Adipocyte (in vitro differentiated cells): ENCODE measurements at regions not wholly inside any gene's neighbourhood (a gene's known extent, or its start where the extent isn't known, plus 50 kb on each side); places are given as distances from the start of the nearest gene placed in this dataset.

ENCODE experiments used
- DNase-seq: peaks from one replicate; pipeline ENCODE4 v3.0.0-alpha.2; 2015; ENCODE audit warnings: low read depth
- H3K27me3 ChIP-seq: replicated peaks from 2 replicates; pipeline ENCODE4 v1.7.0; 2013; ENCODE audit warnings: mild to moderate bottlenecking, low read length, moderate library complexity; ENCODE audit not compliant: control insufficient read depth, insufficient read depth
- H3K36me3 ChIP-seq: 2 replicates; pipeline ENCODE4 v1.7.0; 2013; ENCODE audit warnings: low read length, mild to moderate bottlenecking, moderate library complexity; ENCODE audit not compliant: control insufficient read depth, insufficient read depth, severe bottlenecking
- H3K4me1 ChIP-seq: 2 replicates; pipeline ENCODE4 v1.7.0; 2013; ENCODE audit warnings: mild to moderate bottlenecking, low read length, moderate library complexity; ENCODE audit not compliant: control insufficient read depth, insufficient read depth
- H3K4me3 ChIP-seq: 2 replicates; pipeline ENCODE4 v1.7.0; 2013; ENCODE audit warnings: mild to moderate bottlenecking, low read length, moderate library complexity
- H3K9ac ChIP-seq: 2 replicates; pipeline ENCODE4 v1.7.0; 2013; ENCODE audit warnings: mild to moderate bottlenecking, low read length, moderate library complexity
- H3K9me3 ChIP-seq: 2 replicates; pipeline ENCODE4 v1.7.0; 2013; ENCODE audit warnings: mild to moderate bottlenecking, low read length, moderate library complexity; ENCODE audit not compliant: control insufficient read depth

DNA sequence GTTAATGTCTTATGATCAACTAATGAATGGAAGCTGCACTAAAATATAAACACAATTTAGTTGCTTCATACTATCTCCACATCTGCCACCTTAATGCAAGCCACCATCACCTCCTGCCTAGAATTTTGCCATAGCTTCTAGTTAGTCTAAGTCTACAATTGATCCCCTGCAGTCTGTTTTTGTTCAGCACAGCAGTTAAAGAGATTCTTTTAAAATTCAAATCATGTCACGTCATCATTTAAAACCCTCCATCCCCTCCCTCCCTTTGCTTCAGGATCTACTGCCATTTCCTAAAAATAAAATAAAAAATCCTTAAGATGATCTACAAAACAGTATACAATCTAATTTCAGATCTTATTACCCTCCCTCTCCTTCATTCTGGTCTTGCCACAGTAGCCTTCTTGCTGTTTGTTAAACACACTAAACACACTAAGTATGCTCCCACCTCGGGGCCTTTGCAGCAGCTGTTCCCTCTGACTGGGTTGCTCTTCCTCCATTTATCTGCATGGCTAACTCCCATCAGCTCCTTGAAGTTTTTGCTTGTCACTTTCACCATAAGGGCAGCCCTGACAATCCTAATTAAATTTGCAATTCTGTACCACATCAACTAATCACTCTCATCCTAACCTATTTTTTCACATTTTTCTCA is 97.0 kb upstream of the FOXP2 start:
- no peaks in the 10 kb centered on the region for H3K27me3 ChIP-seq
- no peaks in the 10 kb centered on the region for H3K9me3 ChIP-seq
- no peak overlapping the region for H3K4me3 ChIP-seq
- no peaks in the 10 kb centered on the region for H3K36me3 ChIP-seq
- no peak overlapping the region for H3K9ac ChIP-seq
- no peaks in the 10 kb centered on the region for H3K4me1 ChIP-seq
- DNase-seq: no peak

DNA sequence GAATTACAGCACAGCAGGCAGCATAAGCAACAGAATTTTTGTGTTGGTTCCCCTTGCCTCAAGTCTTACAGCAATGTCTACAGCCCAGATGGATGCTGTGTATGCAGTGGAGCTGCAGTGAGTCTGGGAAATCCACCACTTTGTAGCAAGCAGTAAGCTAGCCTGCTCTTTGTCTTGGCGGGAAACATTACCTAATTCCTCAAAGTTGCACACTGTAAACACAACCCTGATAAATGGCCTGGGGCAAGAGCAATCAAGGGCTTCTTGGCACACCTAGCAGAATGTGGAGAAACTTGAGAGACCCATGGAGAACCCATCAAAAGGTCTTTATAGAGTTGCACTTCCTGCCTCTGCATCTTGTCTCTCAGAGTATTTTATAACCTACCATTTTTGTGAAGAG is 102.0 kb upstream of the FOXP2 start:
- Histone ChIP-seq H3K4me3 (no peak overlapping the region), H3K27me3 (no peaks in the 10 kb centered on the region), H3K4me1 (no peaks in the 10 kb centered on the region), H3K9me3 (no peaks in the 10 kb centered on the region), H3K36me3 (no peaks in the 10 kb centered on the region), H3K9ac (no peak overlapping the region)
- DNase-seq: no peak

DNA sequence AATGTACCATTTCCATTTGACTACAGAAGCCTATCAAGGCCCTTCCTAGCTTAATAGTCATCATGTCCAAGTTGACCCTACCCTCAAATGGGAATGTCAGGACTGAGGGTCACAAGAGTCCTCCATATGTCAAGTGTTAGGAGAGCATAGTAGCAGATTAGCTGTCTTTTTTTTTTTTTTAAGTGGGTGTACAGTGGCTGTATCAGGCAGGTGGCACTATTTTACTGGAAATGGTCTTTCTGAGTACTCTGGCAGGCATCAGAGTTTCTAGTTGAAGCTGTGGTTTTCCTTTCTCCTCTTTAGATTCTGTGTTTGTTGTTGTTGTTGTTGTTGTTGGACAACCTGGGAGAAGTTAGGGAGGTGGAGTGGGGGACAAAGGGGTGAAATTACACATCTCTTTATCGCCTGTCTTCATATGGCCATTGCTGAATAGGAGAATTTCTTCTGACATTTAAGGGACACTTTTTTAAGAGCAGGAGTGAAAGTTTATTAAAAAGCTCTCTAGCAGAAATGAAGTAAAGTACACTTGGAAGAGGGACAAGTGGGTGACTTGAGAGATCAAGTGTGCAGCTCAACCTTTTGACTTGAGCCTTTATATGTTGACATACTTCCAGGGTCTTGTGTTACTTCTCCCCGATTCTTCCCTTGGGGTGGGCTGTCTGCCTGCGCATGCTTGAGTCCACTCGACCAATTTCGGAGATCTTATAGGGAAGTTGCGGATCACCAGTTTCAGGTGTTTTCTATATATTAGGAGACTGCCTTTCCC is 104.1 kb upstream of the FOXP2 start:
- Histone ChIP-seq H3K9ac (no peak overlapping the region), H3K9me3 (no peaks in the 10 kb centered on the region), H3K4me1 (no peaks in the 10 kb centered on the region), H3K36me3 (no peaks in the 10 kb centered on the region), H3K27me3 (no peaks in the 10 kb centered on the region), H3K4me3 (no peak overlapping the region)
- peak; percentile 13 for DNase-seq

DNA sequence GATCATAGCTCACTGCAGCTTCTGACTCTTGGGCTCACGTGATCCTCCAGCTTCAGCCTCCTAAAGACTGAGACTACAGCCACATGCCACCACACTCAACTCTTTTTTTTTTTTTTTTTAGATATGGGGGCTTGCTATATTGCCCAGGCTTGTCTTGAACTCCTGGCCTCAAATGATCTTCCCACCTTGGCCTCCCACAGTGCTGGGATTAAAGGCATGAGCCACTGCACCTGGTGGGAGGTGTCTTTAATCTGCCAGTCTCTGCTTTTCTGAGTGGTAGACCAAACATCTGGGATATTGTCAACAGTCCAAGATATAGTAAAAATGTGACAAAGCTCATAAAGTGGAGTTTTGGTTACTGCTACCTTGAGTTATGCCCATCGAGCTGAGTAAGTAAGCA is 104.9 kb upstream of the FOXP2 start:
- Histone ChIP-seq H3K4me1 (no peaks in the 10 kb centered on the region), H3K4me3 (no peak overlapping the region), H3K9me3 (no peaks in the 10 kb centered on the region), H3K9ac (no peak overlapping the region), H3K27me3 (no peaks in the 10 kb centered on the region), H3K36me3 (no peaks in the 10 kb centered on the region)
- no peak for DNase-seq

DNA sequence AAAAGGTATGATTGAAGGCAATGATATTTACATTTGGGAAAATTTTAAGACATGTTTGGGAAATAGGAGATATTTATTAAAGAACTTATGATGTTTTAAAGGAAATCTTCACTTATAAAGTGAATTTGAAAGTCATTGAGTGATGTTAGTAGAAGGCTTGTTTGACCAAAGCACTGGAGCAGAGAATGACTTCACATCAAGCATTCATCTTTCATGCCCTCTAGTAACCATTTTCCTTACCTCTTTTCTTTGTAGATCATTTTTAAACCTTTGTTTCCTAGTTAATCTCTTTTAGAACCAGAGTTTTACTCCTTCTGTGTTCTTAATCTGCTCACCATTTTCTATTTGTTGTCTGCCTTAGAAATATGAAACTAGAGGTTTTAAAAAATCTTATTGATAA is 111.3 kb upstream of the FOXP2 start:
- Histone ChIP-seq H3K9ac (no peak overlapping the region), H3K4me1 (no peaks in the 10 kb centered on the region), H3K27me3 (no peaks in the 10 kb centered on the region), H3K4me3 (no peak overlapping the region), H3K36me3 (no peaks in the 10 kb centered on the region), H3K9me3 (no peaks in the 10 kb centered on the region)
- DNase-seq: no peak

DNA sequence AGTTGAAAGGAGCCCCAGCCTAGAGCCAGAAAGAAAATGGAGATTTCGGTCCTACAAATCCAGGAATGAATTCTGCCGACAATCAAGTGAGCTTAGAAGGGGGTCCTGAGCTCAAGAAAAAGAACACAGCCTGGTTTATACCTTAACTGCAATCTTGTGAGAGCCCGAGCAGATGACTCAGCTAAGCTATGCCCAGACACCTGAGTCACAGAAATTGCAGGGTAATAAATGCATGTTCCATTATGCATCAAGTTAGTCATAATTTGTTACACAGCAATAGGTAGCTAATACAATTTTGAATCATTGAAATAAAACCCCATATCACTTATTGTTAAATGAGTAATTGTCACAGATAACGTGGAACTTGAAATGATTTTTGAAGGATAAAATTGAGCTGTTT is 111.8 kb upstream of the FOXP2 start:
- H3K27me3 ChIP-seq: no peaks in the 10 kb centered on the region
- H3K4me3 ChIP-seq: no peak overlapping the region
- H3K36me3 ChIP-seq: no peaks in the 10 kb centered on the region
- no peaks in the 10 kb centered on the region for H3K4me1 ChIP-seq
- no peak overlapping the region for H3K9ac ChIP-seq
- DNase-seq: no peak
- no peaks in the 10 kb centered on the region for H3K9me3 ChIP-seq

DNA sequence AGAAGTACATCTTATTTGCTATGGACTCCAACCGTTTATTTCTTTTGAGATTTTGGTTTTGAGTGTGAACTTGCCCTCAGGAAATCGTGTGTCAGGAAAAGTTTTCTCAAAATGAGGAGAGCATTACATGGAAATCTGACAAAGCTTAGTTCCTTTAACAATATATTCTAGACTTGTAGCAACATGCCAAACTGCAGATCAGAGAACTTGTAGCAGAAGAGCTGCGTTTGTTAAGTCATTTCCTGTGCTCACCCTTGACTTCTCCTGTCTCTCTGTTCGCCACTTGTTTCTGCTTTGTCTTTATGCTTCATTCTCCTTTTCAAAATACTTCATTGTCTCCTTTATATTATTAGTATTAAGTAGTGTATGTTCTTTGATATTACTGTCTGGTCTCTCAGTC is 116.6 kb upstream of the FOXP2 start:
- no peak for DNase-seq
- no peaks in the 10 kb centered on the region for H3K36me3 ChIP-seq

DNA sequence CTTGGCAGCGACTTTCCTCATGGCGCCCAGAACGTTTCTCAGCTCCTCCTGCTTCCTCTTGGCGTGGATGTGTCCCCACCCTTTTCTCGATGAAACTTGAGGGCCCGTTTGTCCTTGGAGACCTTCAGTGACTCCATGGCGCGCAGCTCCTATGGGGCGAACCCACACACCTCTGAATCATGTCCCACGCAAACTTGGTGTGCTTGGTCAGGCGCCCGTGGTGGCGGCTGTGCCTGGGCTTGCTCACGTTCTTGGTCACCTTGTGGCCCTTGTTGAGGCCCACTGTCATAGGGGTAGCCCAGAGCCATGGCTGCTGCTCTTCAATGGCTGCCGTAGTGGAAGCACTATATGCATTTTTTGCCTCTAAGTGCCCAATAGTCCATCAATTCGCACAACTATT is 117.5 kb upstream of the FOXP2 start:
- Histone ChIP-seq H3K4me3 (no peak overlapping the region), H3K4me1 (no peaks in the 10 kb centered on the region), H3K36me3 (no peaks in the 10 kb centered on the region), H3K9me3 (no peaks in the 10 kb centered on the region), H3K27me3 (no peaks in the 10 kb centered on the region), H3K9ac (no peak overlapping the region)
- DNase-seq: no peak

More for the DNA sequence above, 116.6 kb upstream of the FOXP2 start:
- Histone ChIP-seq H3K9ac (no peak overlapping the region), H3K27me3 (no peaks in the 10 kb centered on the region), H3K4me1 (no peaks in the 10 kb centered on the region), H3K4me3 (no peak overlapping the region), H3K9me3 (no peaks in the 10 kb centered on the region)

DNA sequence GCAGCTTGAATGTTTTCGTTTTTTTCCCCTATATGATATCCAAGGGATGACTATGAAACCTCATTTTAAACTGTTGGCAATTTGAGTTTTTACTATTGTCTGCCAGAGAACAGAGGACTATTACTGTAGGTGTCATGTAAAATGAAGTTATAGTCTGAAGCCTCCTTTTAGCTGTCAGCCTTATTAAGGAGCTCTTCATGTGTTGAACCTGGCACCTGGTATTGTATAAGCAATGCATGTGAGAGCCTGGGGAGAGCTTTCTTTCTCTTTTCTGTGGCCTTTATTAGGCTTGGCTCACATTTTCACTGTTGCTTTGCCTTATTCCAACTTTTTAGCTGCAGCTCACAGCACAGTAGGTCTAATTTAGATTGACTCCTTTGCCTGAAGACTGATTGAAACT is 119.1 kb upstream of the FOXP2 start:
- Histone ChIP-seq H3K27me3 (no peaks in the 10 kb centered on the region), H3K36me3 (no peaks in the 10 kb centered on the region)

DNA sequence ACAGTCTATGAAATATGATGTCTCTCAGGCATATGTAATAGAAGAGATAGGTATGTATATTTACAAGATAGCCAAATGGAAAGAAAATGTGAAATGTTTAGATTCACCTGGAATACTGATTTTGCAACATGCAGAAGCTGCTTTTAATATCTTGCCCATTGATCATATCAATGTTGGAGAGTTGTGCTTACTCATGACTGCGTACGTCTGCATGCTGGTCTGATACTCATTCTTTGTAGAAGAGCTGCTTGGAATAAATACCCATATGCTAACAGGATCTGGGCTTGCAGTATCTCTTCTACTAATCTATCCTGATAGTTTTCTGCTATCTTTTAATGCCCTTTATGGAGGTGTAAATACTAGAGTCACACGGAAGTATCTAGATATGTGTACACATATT is 120.6 kb upstream of the FOXP2 start:
- H3K27me3 ChIP-seq: no peaks in the 10 kb centered on the region
- H3K4me3 ChIP-seq: no peak overlapping the region
- no peak overlapping the region for H3K9ac ChIP-seq
- H3K4me1 ChIP-seq: no peaks in the 10 kb centered on the region
- no peaks in the 10 kb centered on the region for H3K36me3 ChIP-seq
- no peak for DNase-seq
- H3K9me3 ChIP-seq: no peaks in the 10 kb centered on the region

More for the DNA sequence above, 119.1 kb upstream of the FOXP2 start:
- Histone ChIP-seq H3K9ac (no peak overlapping the region), H3K4me1 (no peaks in the 10 kb centered on the region), H3K4me3 (no peak overlapping the region), H3K9me3 (no peaks in the 10 kb centered on the region)
- DNase-seq: no peak

DNA sequence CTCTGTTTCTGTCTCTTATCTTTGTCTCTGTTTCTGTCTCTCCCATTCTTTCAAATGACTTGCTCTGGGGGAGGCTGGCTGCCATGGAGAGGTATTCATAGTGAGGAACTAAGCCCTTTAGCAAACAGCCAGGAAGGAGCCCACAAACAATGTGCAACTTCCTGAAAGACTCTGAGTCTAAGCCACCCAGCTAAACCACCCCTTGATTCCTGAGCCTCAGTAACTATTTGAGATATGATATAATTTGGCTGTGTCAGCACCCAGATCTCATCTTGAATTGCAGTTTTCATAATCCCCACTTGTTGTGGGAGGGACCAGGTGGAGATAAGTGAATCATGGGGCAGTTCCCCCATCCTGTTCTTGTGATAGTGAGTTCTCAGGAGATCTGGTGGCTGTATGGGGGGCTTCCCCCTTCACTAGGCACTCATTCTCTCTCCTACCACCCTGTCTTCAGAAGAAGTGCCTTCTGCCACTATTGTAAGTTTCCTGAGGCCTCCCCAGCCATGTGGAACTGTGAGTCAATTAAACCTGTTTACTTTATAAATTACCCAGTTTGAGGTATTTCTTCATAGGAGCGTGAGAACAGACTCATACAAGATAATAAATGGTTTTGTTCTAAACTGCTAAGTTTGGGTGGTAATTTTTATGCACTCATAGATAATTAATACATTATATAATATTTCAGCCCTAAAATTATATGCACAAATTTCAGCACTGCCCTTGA is 121.2 kb upstream of the FOXP2 start:
- no peaks in the 10 kb centered on the region for H3K36me3 ChIP-seq
- peak; percentile 4 for DNase-seq
- H3K4me1 ChIP-seq: no peaks in the 10 kb centered on the region
- H3K9ac ChIP-seq: no peak overlapping the region
- H3K4me3 ChIP-seq: no peak overlapping the region
- H3K27me3 ChIP-seq: no peaks in the 10 kb centered on the region
- H3K9me3 ChIP-seq: no peaks in the 10 kb centered on the region
